ENCODE measurements at regions not wholly inside any gene's neighbourhood (a gene's known extent, or its start where the extent isn't known, plus 50 kb on each side); places are given as distances from the start of the nearest gene placed in this dataset.
"Not testable (repeated sequence)": the region's sequence is repeated elsewhere in the genome, so short reads cannot be mapped to it uniquely, and the experiment has no call there.

- no peak for TF ChIP-seq CTCF (IDR thresholded peaks at IDR 0.05; ENCODE audit: extremely low read depth, insufficient read depth, missing control alignments)
- in situ Hi-C loops (cut with MboI; ENCODE audit: low pct_unique_long_range_greater_than_20kb, low sequenced_read_pairs, unreplicated experiment) = no loop called here
- no peak for DNase-seq (ENCODE audit: low spot score)
These were observed 132.1 kb upstream of the STEAP1 start for GRCh38 chr7:90022213-90022612.

GRCh38 chr7:90025771-90026170 lies 128.5 kb upstream of the STEAP1 start:
- no peak for DNase-seq (ENCODE audit: low spot score)
- in situ Hi-C loops (cut with MboI; ENCODE audit: low pct_unique_long_range_greater_than_20kb, low sequenced_read_pairs, unreplicated experiment) = no loop called here
- TF ChIP-seq CTCF (IDR thresholded peaks at IDR 0.05; ENCODE audit: extremely low read depth, insufficient read depth, missing control alignments) = no peak

GRCh38 chr7:90033850-90034249 lies 120.4 kb upstream of the STEAP1 start:
- no peak for DNase-seq (ENCODE audit: low spot score)
- TF ChIP-seq CTCF (IDR thresholded peaks at IDR 0.05; ENCODE audit: extremely low read depth, insufficient read depth, missing control alignments) = no peak
- in situ Hi-C loops (cut with MboI; ENCODE audit: low pct_unique_long_range_greater_than_20kb, low sequenced_read_pairs, unreplicated experiment) = no loop called here

- no peak for TF ChIP-seq CTCF (IDR thresholded peaks at IDR 0.05; ENCODE audit: extremely low read depth, insufficient read depth, missing control alignments)
- in situ Hi-C loops (cut with MboI; ENCODE audit: low pct_unique_long_range_greater_than_20kb, low sequenced_read_pairs, unreplicated experiment) = no loop called here
These were observed 101.2 kb upstream of the STEAP1 start for GRCh38 chr7:90053094-90053493.

GRCh38 chr7:90061077-90061476 lies 93.2 kb upstream of the STEAP1 start:
- no peak for TF ChIP-seq CTCF (IDR thresholded peaks at IDR 0.05; ENCODE audit: extremely low read depth, insufficient read depth, missing control alignments)
- in situ Hi-C loops (cut with MboI; ENCODE audit: low pct_unique_long_range_greater_than_20kb, low sequenced_read_pairs, unreplicated experiment) = no loop called here
- DNase-seq (ENCODE audit: low spot score) = no peak

More at GRCh38 chr7:90053094-90053493, 101.2 kb upstream of the STEAP1 start:
- no peak for DNase-seq (ENCODE audit: low spot score)

- in situ Hi-C loops (cut with MboI; ENCODE audit: low pct_unique_long_range_greater_than_20kb, low sequenced_read_pairs, unreplicated experiment) = no loop called here
- no peak for DNase-seq (ENCODE audit: low spot score)
- TF ChIP-seq CTCF (IDR thresholded peaks at IDR 0.05; ENCODE audit: extremely low read depth, insufficient read depth, missing control alignments) = no peak
These were observed 89.9 kb upstream of the STEAP1 start for GRCh38 chr7:90064370-90064769.

GRCh38 chr7:90067171-90067570 lies 87.1 kb upstream of the STEAP1 start:
- in situ Hi-C loops (cut with MboI; ENCODE audit: low pct_unique_long_range_greater_than_20kb, low sequenced_read_pairs, unreplicated experiment) = no loop called here
- no peak for TF ChIP-seq CTCF (IDR thresholded peaks at IDR 0.05; ENCODE audit: extremely low read depth, insufficient read depth, missing control alignments)

GRCh38 chr7:90070238-90070637 lies 84.0 kb upstream of the STEAP1 start:
- in situ Hi-C loops (cut with MboI; ENCODE audit: low pct_unique_long_range_greater_than_20kb, low sequenced_read_pairs, unreplicated experiment); DNase-seq (ENCODE audit: low spot score): not testable (repeated sequence)

More at GRCh38 chr7:90067171-90067570, 87.1 kb upstream of the STEAP1 start:
- DNase-seq (ENCODE audit: low spot score) = no peak
